ENCODE measurements at regions not wholly inside any gene's neighbourhood (a gene's known extent, or its start where the extent isn't known, plus 50 kb on each side); places are given as distances from the start of the nearest gene placed in this dataset.

DNA sequence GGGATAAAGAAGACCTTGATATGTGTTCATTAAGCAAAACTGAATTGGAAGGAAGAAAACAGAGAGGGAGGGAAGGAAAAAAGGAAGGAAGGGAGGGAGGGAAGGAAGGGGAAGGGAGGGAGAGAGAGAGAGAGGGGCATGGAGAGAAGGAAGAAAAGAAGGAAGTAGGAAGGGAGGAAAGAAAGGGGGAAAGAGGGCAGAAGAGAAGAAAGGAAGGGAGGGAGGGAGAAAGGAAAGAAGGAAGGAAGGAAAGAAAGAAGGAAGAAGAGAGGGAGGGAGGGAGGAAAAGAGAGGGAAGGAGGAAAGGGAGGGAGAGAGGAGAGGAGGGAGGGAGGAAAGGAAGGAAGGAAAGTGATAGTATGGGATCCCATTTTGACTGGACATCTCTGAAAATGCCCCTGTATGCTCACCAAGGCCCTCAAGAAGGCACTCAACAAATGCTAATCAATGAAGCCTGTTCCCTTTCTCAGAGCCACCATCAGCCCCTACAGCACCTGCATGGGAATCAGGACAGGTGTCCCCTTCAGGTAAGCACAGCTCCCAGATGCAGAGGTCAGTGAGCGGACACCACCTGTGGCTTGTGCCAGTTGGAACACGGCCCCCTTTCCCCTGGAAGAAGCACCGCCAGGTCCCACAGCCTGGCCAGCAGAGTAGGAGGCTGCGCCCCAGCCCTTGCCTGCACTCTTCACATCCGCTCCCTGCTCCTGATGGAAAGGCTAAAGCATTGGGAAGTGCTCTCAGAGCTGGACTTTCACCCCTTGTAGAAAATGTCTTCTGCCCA, 161.4 kb upstream of the DIO3 start:
- H3K27me3 ChIP-seq, result peaks cover 35% of the 10 kb centered on the region
- H3K36me3 ChIP-seq, result no peaks in the 10 kb centered on the region
- no peaks in the 10 kb centered on the region for H3K9me3 ChIP-seq
- H3K4me1 ChIP-seq (ENCODE audit: control insufficient read depth in 1 of 2, insufficient read depth in 1 of 2, low read depth in 1 of 2, low read length in 1 of 2), result no peaks in the 10 kb centered on the region
- TF ChIP-seq, protein P1, sequence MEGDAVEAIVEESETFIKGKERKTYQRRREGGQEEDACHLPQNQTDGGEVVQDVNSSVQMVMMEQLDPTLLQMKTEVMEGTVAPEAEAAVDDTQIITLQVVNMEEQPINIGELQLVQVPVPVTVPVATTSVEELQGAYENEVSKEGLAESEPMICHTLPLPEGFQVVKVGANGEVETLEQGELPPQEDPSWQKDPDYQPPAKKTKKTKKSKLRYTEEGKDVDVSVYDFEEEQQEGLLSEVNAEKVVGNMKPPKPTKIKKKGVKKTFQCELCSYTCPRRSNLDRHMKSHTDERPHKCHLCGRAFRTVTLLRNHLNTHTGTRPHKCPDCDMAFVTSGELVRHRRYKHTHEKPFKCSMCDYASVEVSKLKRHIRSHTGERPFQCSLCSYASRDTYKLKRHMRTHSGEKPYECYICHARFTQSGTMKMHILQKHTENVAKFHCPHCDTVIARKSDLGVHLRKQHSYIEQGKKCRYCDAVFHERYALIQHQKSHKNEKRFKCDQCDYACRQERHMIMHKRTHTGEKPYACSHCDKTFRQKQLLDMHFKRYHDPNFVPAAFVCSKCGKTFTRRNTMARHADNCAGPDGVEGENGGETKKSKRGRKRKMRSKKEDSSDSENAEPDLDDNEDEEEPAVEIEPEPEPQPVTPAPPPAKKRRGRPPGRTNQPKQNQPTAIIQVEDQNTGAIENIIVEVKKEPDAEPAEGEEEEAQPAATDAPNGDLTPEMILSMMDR (IDR thresholded peaks at IDR 0.05), result no peak
- H3K27ac ChIP-seq, result no peak overlapping the region
- no peak overlapping the region for H3K4me3 ChIP-seq (ENCODE audit: low read depth in 1 of 2, low read length in 1 of 2)

- H3K36me3 ChIP-seq, result no peaks in the 10 kb centered on the region
- TF ChIP-seq, protein P1 (IDR thresholded peaks at IDR 0.05), result no peak
These were observed 160.5 kb upstream of the DIO3 start for GRCh38 chr14:101400830-101401229.

GRCh38 chr14:101402936-101403660, 158.2 kb upstream of the DIO3 start:
- Histone ChIP-seq H3K4me1 (ENCODE audit: control insufficient read depth in 1 of 2, insufficient read depth in 1 of 2, low read depth in 1 of 2, low read length in 1 of 2) (no peaks in the 10 kb centered on the region), H3K27me3 (peaks cover 35% of the 10 kb centered on the region), H3K4me3 (ENCODE audit: low read depth in 1 of 2, low read length in 1 of 2) (no peak overlapping the region), H3K9me3 (no peaks in the 10 kb centered on the region), H3K36me3 (no peaks in the 10 kb centered on the region), H3K27ac (no peak overlapping the region)
- TF ChIP-seq, protein P1 (IDR thresholded peaks at IDR 0.05), result no peak

More at GRCh38 chr14:101400830-101401229, 160.5 kb upstream of the DIO3 start:
- no peaks in the 10 kb centered on the region for H3K9me3 ChIP-seq
- H3K27me3 ChIP-seq, result peaks cover 35% of the 10 kb centered on the region
- H3K4me3 ChIP-seq (ENCODE audit: low read depth in 1 of 2, low read length in 1 of 2), result no peak overlapping the region
- H3K27ac ChIP-seq, result no peak overlapping the region
- no peaks in the 10 kb centered on the region for H3K4me1 ChIP-seq (ENCODE audit: control insufficient read depth in 1 of 2, insufficient read depth in 1 of 2, low read depth in 1 of 2, low read length in 1 of 2)

DNA sequence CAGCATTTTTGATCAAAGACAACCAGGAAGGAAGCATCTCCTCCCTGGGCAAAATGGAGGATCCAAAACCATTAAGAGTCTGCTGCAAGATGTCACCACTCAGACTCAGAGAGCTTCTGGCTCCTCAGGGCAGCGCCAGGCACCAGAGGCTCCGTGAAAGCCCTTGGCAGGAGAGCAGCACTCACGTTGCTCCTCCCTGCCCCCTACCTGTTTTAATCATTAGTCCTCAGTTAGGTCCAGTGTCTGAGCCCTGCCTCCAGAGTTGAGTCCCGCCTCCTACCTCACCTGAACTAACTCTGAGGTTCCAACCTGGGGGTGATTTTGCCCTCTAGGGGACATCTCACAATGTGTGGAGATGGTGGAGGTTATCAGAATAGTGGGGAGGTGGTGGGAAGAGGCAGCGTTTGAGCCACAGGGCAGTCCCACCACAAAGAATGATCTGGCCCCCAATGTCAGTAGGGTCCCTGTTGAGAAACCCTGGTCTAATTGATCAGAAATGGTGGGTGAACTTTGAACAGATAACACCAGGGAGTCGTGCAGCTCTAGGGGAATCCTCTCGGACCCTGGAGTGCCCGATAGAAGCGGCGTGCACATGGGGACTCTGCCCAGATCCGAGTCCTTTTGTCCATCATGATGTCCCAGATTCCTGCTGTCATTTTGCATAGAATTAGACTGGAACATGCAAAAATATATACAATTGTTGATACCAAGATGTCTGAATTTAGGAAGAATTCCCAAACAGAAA, 156.7 kb upstream of the DIO3 start:
- H3K9me3 ChIP-seq, result no peaks in the 10 kb centered on the region
- no peaks in the 10 kb centered on the region for H3K4me1 ChIP-seq (ENCODE audit: control insufficient read depth in 1 of 2, insufficient read depth in 1 of 2, low read depth in 1 of 2, low read length in 1 of 2)
- peaks cover 29% of the 10 kb centered on the region for H3K27me3 ChIP-seq
- TF ChIP-seq, protein P1 (IDR thresholded peaks at IDR 0.05), result no peak
- no peaks in the 10 kb centered on the region for H3K36me3 ChIP-seq
- H3K27ac ChIP-seq, result no peak overlapping the region
- H3K4me3 ChIP-seq (ENCODE audit: low read depth in 1 of 2, low read length in 1 of 2), result no peak overlapping the region

GRCh38 chr14:101405171-101405883, 156.0 kb upstream of the DIO3 start:
- no peaks in the 10 kb centered on the region for H3K36me3 ChIP-seq
- no peaks in the 10 kb centered on the region for H3K9me3 ChIP-seq
- peaks cover 23% of the 10 kb centered on the region for H3K27me3 ChIP-seq
- TF ChIP-seq, protein P1 (IDR thresholded peaks at IDR 0.05), result no peak
- H3K4me1 ChIP-seq (ENCODE audit: control insufficient read depth in 1 of 2, insufficient read depth in 1 of 2, low read depth in 1 of 2, low read length in 1 of 2), result no peaks in the 10 kb centered on the region
- no peak overlapping the region for H3K4me3 ChIP-seq (ENCODE audit: low read depth in 1 of 2, low read length in 1 of 2)
- H3K27ac ChIP-seq, result no peak overlapping the region
